Skeletal muscle tissue (tissue), 3 donors: ENCODE measurements at regions not wholly inside any gene's neighbourhood (a gene's known extent, or its start where the extent isn't known, plus 50 kb on each side); places are given as distances from the start of the nearest gene placed in this dataset.

ENCODE experiments used
- H3K27ac ChIP-seq: one replicate; pipeline ENCODE4 v1.7.0; 2013; ENCODE audit warnings: mild to moderate bottlenecking, low read depth, low read length, inconsistent platforms
- H3K27me3 ChIP-seq, 3 donors: one replicate each; pipeline ENCODE4 v1.7.0; 2013; ENCODE audit warnings: low read length in 3 of 3; ENCODE audit not compliant: control insufficient read depth in 3 of 3, insufficient read depth in 3 of 3
- H3K36me3 ChIP-seq, 3 donors: one replicate each; pipeline ENCODE4 v1.7.0; 2013; ENCODE audit warnings: low read length in 3 of 3; ENCODE audit not compliant: control insufficient read depth in 3 of 3, insufficient read depth in 3 of 3
- H3K4me1 ChIP-seq, 3 donors: one replicate each; pipeline ENCODE4 v1.7.0; 2013; ENCODE audit warnings: low read length in 3 of 3, mild to moderate bottlenecking in 3 of 3; ENCODE audit not compliant: control insufficient read depth in 3 of 3, insufficient read depth in 3 of 3
- H3K4me3 ChIP-seq, 3 donors: one replicate each; pipeline ENCODE4 v1.7.0; 2013; ENCODE audit warnings: low read length in 3 of 3
- H3K9ac ChIP-seq, 3 donors: one replicate each; pipeline ENCODE4 v1.7.0; 2013; ENCODE audit warnings: low read length in 3 of 3, mild to moderate bottlenecking in 3 of 3, moderate library complexity in 2 of 3, low read depth in 1 of 3
- H3K9me3 ChIP-seq, 3 donors: one replicate each; pipeline ENCODE4 v1.7.0; 2013; ENCODE audit warnings: low read length in 3 of 3; ENCODE audit not compliant: control insufficient read depth in 3 of 3
- donor health status: Osteomylitis.

GRCh38 chr3:115423170-115423569, 200.1 kb upstream of the GAP43 start:
- Histone ChIP-seq H3K27me3 (no peaks in the 10 kb centered on the region), H3K4me1 (no peaks in the 10 kb centered on the region), H3K36me3 (no peaks in the 10 kb centered on the region), H3K4me3 (no peak overlapping the region), H3K9me3 (no peaks in the 10 kb centered on the region), H3K9ac (no peak overlapping the region), H3K27ac (no peak overlapping the region)

DNA sequence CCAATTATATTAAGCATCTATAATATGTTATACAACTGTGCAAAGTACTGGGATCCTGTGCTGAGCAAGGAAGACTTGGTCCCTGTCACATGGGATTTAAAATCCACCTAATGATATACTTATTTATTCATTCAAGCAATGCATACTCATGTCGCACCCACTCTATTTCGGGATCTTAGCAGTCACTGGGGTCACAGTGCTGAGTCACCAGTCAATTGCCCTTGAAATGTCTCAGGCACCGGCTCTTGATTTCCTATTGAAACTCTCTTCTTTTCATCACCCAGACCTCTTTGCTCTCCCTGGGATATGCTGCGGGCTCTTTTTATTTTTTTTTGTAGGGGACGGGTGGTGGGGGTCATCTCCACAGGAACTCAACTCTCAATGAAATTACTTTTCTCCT, 194.5 kb upstream of the GAP43 start:
- H3K36me3 ChIP-seq, result no peaks in the 10 kb centered on the region
- H3K27ac ChIP-seq, result no peak overlapping the region
- no peak overlapping the region for H3K9ac ChIP-seq
- no peaks in the 10 kb centered on the region for H3K9me3 ChIP-seq
- H3K27me3 ChIP-seq, result no peaks in the 10 kb centered on the region
- no peak overlapping the region for H3K4me3 ChIP-seq
- no peaks in the 10 kb centered on the region for H3K4me1 ChIP-seq

GRCh38 chr3:115436767-115437301, 186.5 kb upstream of the GAP43 start:
- H3K9ac ChIP-seq, result no peak overlapping the region
- H3K27ac ChIP-seq, result no peak overlapping the region
- no peaks in the 10 kb centered on the region for H3K9me3 ChIP-seq
- no peak overlapping the region for H3K4me3 ChIP-seq
- no peaks in the 10 kb centered on the region for H3K27me3 ChIP-seq
- H3K4me1 ChIP-seq, result no peaks in the 10 kb centered on the region
- H3K36me3 ChIP-seq, result no peaks in the 10 kb centered on the region

DNA sequence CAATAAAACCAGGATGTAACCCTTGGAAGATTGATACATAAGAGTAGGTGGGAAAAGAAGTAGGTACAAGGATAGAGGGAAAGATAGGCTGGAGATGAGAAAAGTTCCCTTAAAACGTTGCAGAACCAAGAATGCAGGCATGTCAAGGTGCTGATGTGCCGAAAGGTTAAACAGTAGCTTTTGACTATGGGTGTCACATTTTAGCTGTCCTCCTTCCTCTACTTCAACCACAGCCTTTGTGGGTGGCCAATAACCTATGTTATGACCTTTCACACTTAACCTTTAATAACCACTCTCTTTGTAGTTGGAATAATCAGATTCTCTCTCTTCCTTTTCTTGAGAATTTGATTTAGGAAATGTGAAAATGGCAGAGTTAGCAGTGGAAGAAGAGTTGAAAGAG, 184.5 kb upstream of the GAP43 start:
- Histone ChIP-seq H3K27me3 (no peaks in the 10 kb centered on the region), H3K4me3 (no peak overlapping the region), H3K36me3 (no peaks in the 10 kb centered on the region), H3K9me3 (no peaks in the 10 kb centered on the region), H3K4me1 (no peaks in the 10 kb centered on the region), H3K27ac (no peak overlapping the region), H3K9ac (no peak overlapping the region)

- Histone ChIP-seq H3K9ac (no peak overlapping the region), H3K4me3 (no peak overlapping the region), H3K9me3 (no peaks in the 10 kb centered on the region), H3K36me3 (no peaks in the 10 kb centered on the region), H3K4me1 (no peaks in the 10 kb centered on the region), H3K27ac (no peak overlapping the region), H3K27me3 (no peaks in the 10 kb centered on the region)
Observed at GRCh38 chr3:115445559-115445958, 177.8 kb upstream of the GAP43 start.

DNA sequence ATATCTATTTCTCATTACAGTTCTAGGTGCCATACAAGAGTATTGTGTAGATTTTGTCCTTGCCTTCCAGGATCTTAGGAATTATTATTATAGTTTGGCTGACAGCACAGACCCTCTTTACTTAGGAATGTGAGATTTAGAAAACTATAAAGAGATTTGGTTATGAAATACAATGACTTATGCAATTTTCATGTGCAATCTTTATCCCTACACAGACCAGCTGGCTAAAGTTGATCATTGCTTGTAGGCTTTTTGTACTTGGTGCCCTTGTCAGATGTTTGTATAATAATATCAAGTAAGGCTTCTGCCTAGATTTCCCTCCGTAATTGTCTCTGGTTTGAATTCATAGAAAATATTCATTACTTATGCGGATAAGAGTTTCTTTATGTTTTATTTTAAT, 174.5 kb upstream of the GAP43 start:
- Histone ChIP-seq H3K4me1 (no peaks in the 10 kb centered on the region), H3K27me3 (no peaks in the 10 kb centered on the region), H3K27ac (no peak overlapping the region), H3K9me3 (no peaks in the 10 kb centered on the region), H3K9ac (no peak overlapping the region), H3K4me3 (no peak overlapping the region), H3K36me3 (no peaks in the 10 kb centered on the region)

GRCh38 chr3:115450036-115450435, 173.3 kb upstream of the GAP43 start:
- Histone ChIP-seq H3K9ac (no peak overlapping the region), H3K9me3 (no peaks in the 10 kb centered on the region), H3K27ac (no peak overlapping the region), H3K4me1 (no peaks in the 10 kb centered on the region), H3K36me3 (no peaks in the 10 kb centered on the region), H3K27me3 (no peaks in the 10 kb centered on the region), H3K4me3 (no peak overlapping the region)

DNA sequence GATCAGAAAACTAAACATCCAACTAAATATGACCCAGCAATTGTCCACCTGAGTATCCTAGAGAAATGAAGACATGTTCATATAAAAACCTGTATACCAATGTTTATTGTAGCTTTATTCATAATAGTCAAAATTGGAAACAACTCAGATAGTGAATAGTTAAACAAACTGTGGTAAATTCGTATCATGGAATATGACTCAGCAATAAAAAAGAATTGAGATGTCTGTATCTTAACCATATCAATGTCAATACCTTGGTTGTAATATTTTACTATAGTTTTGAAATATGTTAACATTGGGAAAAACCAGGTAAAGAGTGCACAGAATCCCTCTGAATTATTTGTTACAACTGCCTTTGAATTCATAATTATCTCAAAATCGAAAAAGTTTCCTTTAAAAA, 159.3 kb upstream of the GAP43 start:
- no peaks in the 10 kb centered on the region for H3K36me3 ChIP-seq
- no peak overlapping the region for H3K4me3 ChIP-seq
- no peaks in the 10 kb centered on the region for H3K27me3 ChIP-seq
- no peaks in the 10 kb centered on the region for H3K9me3 ChIP-seq
- H3K4me1 ChIP-seq, result no peaks in the 10 kb centered on the region
- H3K9ac ChIP-seq, result no peak overlapping the region
- no peak overlapping the region for H3K27ac ChIP-seq

- H3K27ac ChIP-seq, result no peak overlapping the region
- H3K4me1 ChIP-seq, result peaks cover 0 to 3% (median 0%) of the 10 kb centered on the region in 3 donors
- no peaks in the 10 kb centered on the region for H3K9me3 ChIP-seq
- H3K9ac ChIP-seq, result no peak overlapping the region
- H3K27me3 ChIP-seq, result no peaks in the 10 kb centered on the region
- no peaks in the 10 kb centered on the region for H3K36me3 ChIP-seq
- no peak overlapping the region for H3K4me3 ChIP-seq
Observed at GRCh38 chr3:115469649-115470048, 153.7 kb upstream of the GAP43 start.

- H3K4me1 ChIP-seq, result peaks cover 0 to 3% (median 0%) of the 10 kb centered on the region in 3 donors
- no peaks in the 10 kb centered on the region for H3K27me3 ChIP-seq
- H3K9ac ChIP-seq, result no peak overlapping the region
- H3K4me3 ChIP-seq, result no peak overlapping the region
- H3K27ac ChIP-seq, result no peak overlapping the region
- no peaks in the 10 kb centered on the region for H3K36me3 ChIP-seq
- no peaks in the 10 kb centered on the region for H3K9me3 ChIP-seq
Observed at GRCh38 chr3:115470254-115470653, 153.1 kb upstream of the GAP43 start.
